ENCODE measurements at regions not wholly inside any gene's neighbourhood (a gene's known extent, or its start where the extent isn't known, plus 50 kb on each side); places are given as distances from the start of the nearest gene placed in this dataset.
"Not testable (repeated sequence)": the region's sequence is repeated elsewhere in the genome, so short reads cannot be mapped to it uniquely, and the experiment has no call there.

GRCh38 chr18:77343846-77344510 lies 94.3 kb downstream of the GALR1 start:
- TF ChIP-seq PATZ1 (CRISPR knock-in tag; IDR thresholded peaks at IDR 0.05; ENCODE audit: borderline replicate concordance): no peak
- TF ChIP-seq ARNTL (CRISPR knock-in tag; IDR thresholded peaks at IDR 0.05; ENCODE audit: borderline replicate concordance, low read depth): no peak
- no peak for TF ChIP-seq OSR1 (CRISPR knock-in tag; IDR thresholded peaks at IDR 0.05)
- no peak for TF ChIP-seq ZNF70 (CRISPR knock-in tag; IDR thresholded peaks at IDR 0.05)
- TF ChIP-seq TOX (CRISPR knock-in tag; IDR thresholded peaks at IDR 0.05; ENCODE audit: borderline replicate concordance): no peak
- ATAC-seq: no peak

GRCh38 chr18:77344786-77345500 lies 95.3 kb downstream of the GALR1 start:
- no peak for ATAC-seq
- TF ChIP-seq ZFP30 (CRISPR knock-in tag; IDR thresholded peaks at IDR 0.05) (no peak), PPARA (CRISPR knock-in tag; IDR thresholded peaks at IDR 0.05; ENCODE audit: borderline replicate concordance) (no peak), TOX (CRISPR knock-in tag; IDR thresholded peaks at IDR 0.05; ENCODE audit: borderline replicate concordance) (no peak), ZC3H10 (CRISPR knock-in tag; IDR thresholded peaks at IDR 0.05) (no peak), PATZ1 (CRISPR knock-in tag; IDR thresholded peaks at IDR 0.05; ENCODE audit: borderline replicate concordance) (no peak), RARB (CRISPR knock-in tag; IDR thresholded peaks at IDR 0.05) (no peak)

- TF ChIP-seq ESRRG (CRISPR knock-in tag; IDR thresholded peaks at IDR 0.05) (no peak), CREB5 (CRISPR knock-in tag; IDR thresholded peaks at IDR 0.05; ENCODE audit: low read depth) (no peak), CSRNP3 (CRISPR knock-in tag; IDR thresholded peaks at IDR 0.05) (no peak), ZNF565 (CRISPR knock-in tag; conservative IDR thresholded peaks at IDR 0.05; ENCODE audit: low read depth) (no peak), ZNF70 (CRISPR knock-in tag; IDR thresholded peaks at IDR 0.05) (no peak), ISL1 (CRISPR knock-in tag; IDR thresholded peaks at IDR 0.05) (no peak), PPARA (CRISPR knock-in tag; IDR thresholded peaks at IDR 0.05; ENCODE audit: borderline replicate concordance) (no peak), GLIS3 (CRISPR knock-in tag; IDR thresholded peaks at IDR 0.05) (no peak), RARB (CRISPR knock-in tag; IDR thresholded peaks at IDR 0.05) (no peak), ZFP30 (CRISPR knock-in tag; IDR thresholded peaks at IDR 0.05) (no peak), TSHZ2 (CRISPR knock-in tag; IDR thresholded peaks at IDR 0.05) (no peak), ZNF8 (CRISPR knock-in tag; IDR thresholded peaks at IDR 0.05) (no peak), CSDC2 (CRISPR knock-in tag; IDR thresholded peaks at IDR 0.05) (no peak)
- no peak for ATAC-seq
These were observed 96.7 kb downstream of the GALR1 start for GRCh38 chr18:77346208-77346810.

- ATAC-seq: not testable (repeated sequence)
These were observed 103.7 kb downstream of the GALR1 start for GRCh38 chr18:77353349-77353748.
